Right ventricle myocardium superior (tissue), 1 donor: ENCODE measurements at regions not wholly inside any gene's neighbourhood (a gene's known extent, or its start where the extent isn't known, plus 50 kb on each side); places are given as distances from the start of the nearest gene placed in this dataset.
A peak's percentile ranks its signal among the peaks of the same experiment; 100 is the strongest.

Experiments
- ATAC-seq: fragments of 200-7000 bp; cut with Tn5 transposase; one replicate; pipeline ENCODE4 v1.9.1; 2020; ENCODE audit warnings: mild to moderate bottlenecking; ENCODE audit not compliant: poor library complexity
- DNase-seq: peaks from one replicate; pipeline ENCODE4 v3.0.0-alpha.2; 2020
- intact Hi-C: fragments of 100-400 bp; cut with DNase I; formaldehyde crosslinking; loops from one replicate; pipeline ENCODE4 v1.11.2; 2022
- donor health status: DM: no; HTN: yes; CAD: no; lungs with severe emphysema.

- no peak for ATAC-seq
- no peak for DNase-seq
- intact Hi-C loops = no loop called here
These were observed 61.7 kb upstream of the PPP2R2B start for GRCh38 chr5:146940295-146940694.

GRCh38 chr5:146944019-146944418, 65.5 kb upstream of the PPP2R2B start:
- intact Hi-C loops = no loop called here
- ATAC-seq (no peak), DNase-seq (no peak)

- intact Hi-C loops = no loop called here
- no peak for DNase-seq
- ATAC-seq = no peak
These were observed 66.4 kb upstream of the PPP2R2B start for GRCh38 chr5:146944764-146945616.

DNA sequence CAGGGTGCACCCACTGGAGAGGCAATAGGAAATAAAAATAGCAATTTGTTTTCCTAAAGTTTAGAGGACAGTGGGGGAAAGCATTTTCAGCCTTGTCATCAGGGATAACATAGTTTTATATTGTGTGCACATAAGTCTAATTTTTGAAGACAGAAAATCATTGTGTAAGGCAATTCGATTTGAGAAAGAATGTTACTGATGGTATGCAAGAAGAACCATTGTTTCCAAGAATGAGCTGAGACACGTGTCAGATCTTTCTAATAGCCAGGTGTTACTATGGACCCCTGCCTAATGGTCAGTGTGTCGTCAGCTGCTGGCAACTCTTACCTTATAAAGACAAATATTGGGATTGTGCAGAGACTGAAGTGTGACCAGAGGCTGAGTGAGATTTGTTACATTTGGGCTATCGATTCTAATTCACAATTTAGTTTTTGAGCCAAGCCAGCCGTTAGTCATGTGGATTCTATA, 67.1 kb upstream of the PPP2R2B start:
- ATAC-seq (no peak), DNase-seq (no peak)
- intact Hi-C loops = no loop called here

GRCh38 chr5:146947181-146947941, 68.8 kb upstream of the PPP2R2B start:
- ATAC-seq = no peak
- no peak for DNase-seq
- intact Hi-C loops = no loop called here

- intact Hi-C loops = no loop called here
- ATAC-seq (no peak), DNase-seq (no peak)
These were observed 70.1 kb upstream of the PPP2R2B start for GRCh38 chr5:146948666-146949065.

DNA sequence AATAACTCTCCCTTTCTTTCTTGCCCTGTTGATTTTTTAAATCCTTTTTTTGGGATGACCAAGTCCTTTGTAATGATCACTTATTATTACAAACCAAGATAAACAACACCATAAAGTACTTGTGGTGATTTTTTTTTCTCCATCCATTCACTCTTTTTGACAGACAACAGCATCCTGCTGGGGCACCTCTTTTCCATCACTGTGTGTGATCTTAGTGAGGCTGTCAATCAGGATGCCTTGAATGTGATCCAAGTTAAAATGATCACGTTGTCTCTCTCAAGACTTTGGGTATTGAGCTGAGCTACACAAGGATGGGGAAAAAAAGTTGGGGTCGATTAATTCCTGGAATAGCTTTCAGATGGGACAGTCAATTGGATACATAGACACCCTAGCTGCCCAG, 73.6 kb upstream of the PPP2R2B start:
- intact Hi-C loops = no loop called here
- ATAC-seq = no peak

GRCh38 chr5:146956217-146956616, 77.7 kb upstream of the PPP2R2B start:
- intact Hi-C loops = no loop called here
- DNase-seq (no peak), ATAC-seq (no peak)

More for the DNA sequence above, 73.6 kb upstream of the PPP2R2B start:
- no peak for DNase-seq

GRCh38 chr5:146959360-146959759, 80.8 kb upstream of the PPP2R2B start:
- intact Hi-C loops = no loop called here
- DNase-seq (no peak), ATAC-seq (no peak)

DNA sequence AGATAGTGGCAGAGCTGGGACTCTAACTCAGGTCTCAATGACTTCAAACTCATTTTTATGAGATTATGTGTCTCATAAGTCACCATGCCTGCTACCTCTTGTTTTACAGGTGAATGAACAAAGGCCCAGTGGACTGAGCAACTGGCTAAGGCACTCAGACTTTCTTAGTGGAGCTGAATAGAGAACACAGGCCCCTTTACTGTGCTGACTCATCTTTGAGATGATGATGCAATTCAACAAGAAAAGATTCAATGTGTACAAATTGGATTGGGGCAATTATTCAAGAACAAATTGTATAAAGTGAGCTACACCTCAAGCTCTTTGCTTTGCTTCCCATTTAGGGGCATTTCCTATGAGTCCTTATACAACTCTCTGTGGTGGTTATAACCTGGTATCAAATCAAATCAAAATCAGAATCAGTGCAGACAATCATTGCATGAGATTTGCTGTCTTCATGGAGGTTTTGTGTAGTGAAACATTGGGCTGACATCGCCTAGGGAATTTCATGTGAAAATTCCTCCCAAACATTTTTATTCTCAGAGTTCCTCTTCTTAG, 84.3 kb upstream of the PPP2R2B start:
- ATAC-seq (no peak), DNase-seq (no peak)
- intact Hi-C loops = loop anchor here (10.0 kb wide), 1 partner anchor 318 kb away; no protein-coding TSS in a partner anchor

DNA sequence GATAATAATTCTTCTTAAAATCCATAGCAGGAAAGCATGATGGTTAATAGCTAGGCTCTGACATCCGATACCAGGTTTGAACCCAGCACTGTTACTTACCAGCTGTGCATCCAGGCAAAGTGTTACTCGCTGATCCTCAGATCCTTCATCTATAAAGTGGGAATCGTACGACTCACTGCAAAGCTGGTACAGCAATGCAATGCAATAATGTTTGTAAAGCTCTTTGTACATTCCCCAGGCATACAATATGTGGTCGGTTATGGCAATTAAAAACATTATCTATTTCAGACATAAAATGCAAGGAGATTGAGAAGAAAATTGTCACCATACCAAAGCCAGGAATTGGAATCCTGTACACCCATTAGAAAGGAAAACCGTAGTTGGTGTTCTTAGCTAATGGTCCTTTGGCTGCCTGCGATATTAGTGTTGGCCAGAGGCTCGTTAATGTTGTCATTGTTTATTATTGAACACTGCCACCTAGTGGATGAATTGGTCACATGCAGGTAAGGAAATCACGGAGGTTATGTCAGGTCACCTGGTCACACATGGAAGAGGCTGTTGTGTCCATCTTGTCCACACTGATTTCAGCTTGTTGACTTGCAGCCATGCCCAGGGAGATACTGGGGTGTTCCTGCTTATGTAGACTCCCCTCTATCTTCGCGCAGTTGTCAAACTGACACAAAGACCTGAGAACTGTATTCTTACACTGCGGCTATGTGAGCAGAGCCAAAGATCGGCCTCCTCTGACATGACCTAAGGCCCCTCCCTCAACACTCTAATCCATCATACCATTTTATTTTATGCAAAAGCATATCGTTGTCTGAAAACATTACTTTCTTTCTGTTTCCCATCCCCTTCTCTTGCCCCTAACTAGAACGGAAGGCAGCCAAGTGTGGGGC, 87.5 kb upstream of the PPP2R2B start:
- DNase-seq (no peak), ATAC-seq (peak; percentile 95)
- intact Hi-C loops = loop anchor here (5.0 to 10.0 kb wide), 2 partner anchors 321 to 424 kb away; no protein-coding TSS in a partner anchor

DNA sequence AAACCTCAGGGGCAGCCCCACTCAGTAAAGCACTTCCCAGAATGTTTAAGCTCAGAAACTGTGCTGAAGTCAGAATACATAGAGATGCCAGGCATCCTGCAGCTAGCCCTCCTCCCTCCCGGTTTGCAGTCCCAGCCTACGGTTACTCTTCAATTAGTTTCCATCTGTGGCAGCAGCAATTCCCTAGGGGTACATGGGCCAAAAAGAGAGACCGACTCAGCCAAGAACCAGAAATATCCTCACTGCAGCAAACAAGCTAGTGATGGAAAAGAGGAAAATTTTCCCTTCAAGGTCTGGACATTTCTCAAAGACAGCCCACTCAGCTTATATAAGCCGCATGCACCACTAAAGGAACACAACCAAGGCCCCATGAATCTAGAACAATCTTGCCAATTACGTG, 89.1 kb upstream of the PPP2R2B start:
- intact Hi-C loops = loop anchor here (5.0 to 10.0 kb wide), 2 partner anchors 323 to 425 kb away; no protein-coding TSS in a partner anchor
- ATAC-seq (no peak), DNase-seq (no peak)

- ATAC-seq (no peak), DNase-seq (no peak)
- intact Hi-C loops = no loop called here
These were observed 92.8 kb upstream of the PPP2R2B start for GRCh38 chr5:146971401-146971800.

DNA sequence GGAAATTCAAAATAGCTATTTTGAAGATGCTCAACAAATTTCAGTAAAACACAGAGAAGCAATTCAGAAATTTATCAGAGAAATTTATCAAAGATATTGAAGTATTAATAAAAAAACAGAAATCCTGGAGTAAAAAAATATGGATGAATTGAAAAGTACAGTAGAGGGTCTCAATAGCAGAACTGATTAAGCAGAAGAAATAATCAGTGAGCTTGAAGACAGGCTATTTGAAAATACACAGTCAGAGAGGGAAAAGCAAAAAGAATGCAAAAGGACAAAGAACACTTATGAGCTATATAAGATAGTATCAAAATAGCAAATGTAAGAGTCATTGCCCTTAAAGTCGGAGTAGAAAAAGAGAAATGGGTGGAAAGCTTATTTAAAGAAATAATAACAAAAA, 107.9 kb upstream of the PPP2R2B start:
- DNase-seq (no peak), ATAC-seq (no peak)
- intact Hi-C loops = no loop called here

- DNase-seq (no peak), ATAC-seq (no peak)
- intact Hi-C loops = no loop called here
These were observed 115.4 kb upstream of the PPP2R2B start for GRCh38 chr5:146993876-146994530.

DNA sequence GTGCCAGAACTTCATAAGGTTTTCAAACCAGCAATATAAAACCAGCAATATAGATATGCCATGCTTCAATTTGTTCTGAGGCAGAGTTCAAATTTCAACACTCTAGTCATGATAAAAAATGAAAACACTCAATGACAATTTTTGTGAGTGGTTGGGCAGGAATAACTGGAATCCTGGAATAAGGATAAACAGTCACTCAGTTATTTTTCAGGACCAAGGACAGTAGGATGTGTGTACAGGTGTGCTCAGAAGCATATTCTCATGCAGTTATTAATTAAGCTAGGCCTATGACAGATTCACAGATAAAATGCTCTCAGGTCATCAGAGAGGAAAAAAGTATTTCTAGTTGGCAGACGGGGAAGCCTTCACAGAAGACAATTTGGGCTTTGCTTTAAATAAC, 117.3 kb upstream of the PPP2R2B start:
- intact Hi-C loops = no loop called here
- ATAC-seq (no peak), DNase-seq (no peak)

GRCh38 chr5:147015405-147015804, 136.8 kb upstream of the PPP2R2B start:
- ATAC-seq (no peak), DNase-seq (no peak)
- intact Hi-C loops = no loop called here

- no peak for DNase-seq
These were observed 138.6 kb upstream of the PPP2R2B start for GRCh38 chr5:147017191-147017590.

More at GRCh38 chr5:147017191-147017590, 138.6 kb upstream of the PPP2R2B start:
- intact Hi-C loops = no loop called here
- ATAC-seq = no peak
